Endothelial cell of umbilical vein (primary cell): ENCODE measurements at regions not wholly inside any gene's neighbourhood (a gene's known extent, or its start where the extent isn't known, plus 50 kb on each side); places are given as distances from the start of the nearest gene placed in this dataset.

Source experiments
- BruUV-seq: library from RNA; stranded (reverse); fragments of 400-500 nt; replicated peaks from 2 replicates; lab custom pipeline; 2021; lab: Mats Ljungman, UMichigan
- CTCF ChIA-PET: fragments of 300-600, 350-600 bp; sonication (Branson Sonifier 250); formaldehyde crosslinking; loops from one replicate; lab custom pipeline; 2021; ENCODE audit warnings: antibody characterized with exemption, inconsistent platforms; lab: Charles Lee
- POLR2A ChIA-PET: fragments of 300-600, 350-600 bp; sonication (Branson Sonifier 250); formaldehyde crosslinking; loops from one replicate; lab custom pipeline; 2021; ENCODE audit warnings: antibody characterized with exemption, inconsistent platforms; lab: Charles Lee
- DNase-seq: peaks from one replicate; pipeline ENCODE4 v3.0.0-alpha.2; 2011; ENCODE audit warnings: low read depth, low spot score
- FAIRE-seq: peaks from 2 replicates; lab custom pipeline; 2011; peaks lifted over from hg19 to GRCh38; lab: Jason Lieb, UNC
- H2AFZ ChIP-seq: 2 replicates; pipeline ENCODE4 v1.6.0; 2012; ENCODE audit warnings: low read depth, low read length, control low read depth, inconsistent platforms
- H3K27ac ChIP-seq: 2 replicates; pipeline ENCODE4 v1.5.1; 2011; ENCODE audit warnings: low read depth, mild to moderate bottlenecking, control low read depth, low read length, moderate library complexity; ENCODE audit not compliant: insufficient read depth
- H3K27me3 ChIP-seq, 2 experiments: 2 replicates each; pipeline versions ENCODE4 v1.6.0 to v1.6.1; 2011; ENCODE audit warnings: low read length in 2 of 2, mixed read lengths in 1 of 2; ENCODE audit not compliant: control insufficient read depth in 2 of 2, insufficient read depth in 2 of 2
- H3K36me3 ChIP-seq, 2 experiments: 2 replicates in 1 of 2; 3 replicates in 1 of 2; pipeline ENCODE4 v1.5.1; 2011; ENCODE audit warnings: low read length in 2 of 2, mild to moderate bottlenecking in 1 of 2, moderate library complexity in 1 of 2; ENCODE audit not compliant: control insufficient read depth in 2 of 2, insufficient read depth in 2 of 2; ENCODE audit errors: extremely low read depth in 1 of 2
- H3K4me1 ChIP-seq: 3 replicates; pipeline ENCODE4 v1.5.1; 2011; ENCODE audit warnings: mild to moderate bottlenecking, low read length; ENCODE audit not compliant: control insufficient read depth, insufficient read depth; ENCODE audit errors: extremely low read depth
- H3K4me2 ChIP-seq: 2 replicates; pipeline ENCODE4 v1.6.1; 2011; ENCODE audit warnings: low read length, control low read depth, mixed read lengths; ENCODE audit not compliant: insufficient read depth
- H3K4me3 ChIP-seq, 3 experiments: fragments of 200-600 bp in 1 of 3; sonication (generic), shearing (Covaris generic) in 1 of 3; replicated peaks in 1 of 3; 2 replicates each; pipeline ENCODE4 v1.5.1; 2011 to 2016; ENCODE audit warnings: control low read depth in 3 of 3, low read length in 3 of 3, mild to moderate bottlenecking in 2 of 3, inconsistent platforms in 1 of 3, low read depth in 1 of 3, moderate library complexity in 1 of 3; ENCODE audit not compliant: insufficient read depth in 1 of 3
- H3K79me2 ChIP-seq: 2 replicates; pipeline ENCODE4 v1.6.0; 2012; ENCODE audit warnings: low read length, inconsistent platforms; ENCODE audit not compliant: control insufficient read depth, insufficient read depth
- H3K9ac ChIP-seq: replicated peaks from 2 replicates; pipeline ENCODE3; 2011; ENCODE audit warnings: low read length, control low read depth; ENCODE audit not compliant: insufficient read depth; ENCODE audit errors: extremely low read depth
- H3K9me1 ChIP-seq: replicated peaks from 3 replicates; pipeline ENCODE4 v1.6.0; 2011; ENCODE audit warnings: mild to moderate bottlenecking, low read length; ENCODE audit not compliant: control insufficient read depth, insufficient read depth; ENCODE audit errors: extremely low read depth
- H3K9me3 ChIP-seq: replicated peaks from 2 replicates; pipeline ENCODE4 v1.5.1; 2012; ENCODE audit warnings: low read length, inconsistent platforms; ENCODE audit not compliant: control insufficient read depth, insufficient read depth
- H4K20me1 ChIP-seq: replicated peaks from 2 replicates; pipeline ENCODE3; 2011; ENCODE audit warnings: mild to moderate bottlenecking, low read length; ENCODE audit not compliant: control insufficient read depth, insufficient read depth; ENCODE audit errors: extremely low read depth
- CTCF ChIP-seq, 2 donors: IDR thresholded peaks; 1 replicate in 1 of 2; 2 replicates in 1 of 2; pipeline ENCODE4 v1.5.1; 2011; ENCODE audit warnings: low read length in 2 of 2, mild to moderate bottlenecking in 2 of 2, moderate library complexity in 2 of 2, control low read depth in 1 of 2, inconsistent platforms in 1 of 2, low read depth in 1 of 2; ENCODE audit not compliant: insufficient read depth in 1 of 2; ENCODE audit errors: extremely low read depth in 1 of 2
- EZH2 ChIP-seq: IDR thresholded peaks from 2 replicates; pipeline ENCODE4 v1.6.1; 2012; ENCODE audit warnings: borderline replicate concordance, low read depth, mild to moderate bottlenecking, moderate library complexity, low read length, inconsistent platforms; ENCODE audit not compliant: severe bottlenecking
- FOS ChIP-seq: IDR thresholded peaks from 2 replicates; pipeline ENCODE4 v1.6.1; 2011; ENCODE audit warnings: mild to moderate bottlenecking, low read length, moderate library complexity, borderline replicate concordance; ENCODE audit not compliant: insufficient read depth
- GATA2 ChIP-seq: IDR thresholded peaks from 2 replicates; pipeline ENCODE4 v1.7.0; 2011; ENCODE audit warnings: low read depth, mild to moderate bottlenecking, moderate library complexity, mixed read lengths, low read length; ENCODE audit not compliant: insufficient read length, insufficient read depth
- JUN ChIP-seq: IDR thresholded peaks from 2 replicates; pipeline ENCODE4 v1.6.1; 2011; ENCODE audit warnings: borderline replicate concordance, low read depth; ENCODE audit not compliant: insufficient read length, insufficient read depth
- MAX ChIP-seq: IDR thresholded peaks from 2 replicates; pipeline ENCODE4 v1.6.1; 2011; ENCODE audit not compliant: insufficient read depth, insufficient read length
- MYC ChIP-seq: IDR thresholded peaks from one replicate; pipeline ENCODE4 v1.6.1; 2011; ENCODE audit warnings: mild to moderate bottlenecking, low read depth, low read length
- POLR2A ChIP-seq: IDR thresholded peaks from 2 replicates; pipeline ENCODE4 v1.6.1; 2012; ENCODE audit warnings: low read depth, mild to moderate bottlenecking, control low read depth, low read length
- POLR2AphosphoS5 ChIP-seq: IDR thresholded peaks from 2 replicates; pipeline ENCODE4 v1.6.1; 2012; ENCODE audit warnings: low read depth, mild to moderate bottlenecking, control low read depth, low read length, moderate library complexity; ENCODE audit not compliant: insufficient read depth
- dilution Hi-C: fragments of 300-500 bp; cut with MboI; formaldehyde crosslinking; loops from one replicate; pipeline ENCODE4 v1.15.0; 2019; ENCODE audit warnings: low sequenced_read_pairs; ENCODE audit not compliant: extremely low pct_ligation_motif_present
- intact Hi-C: fragments of 100-400 bp; cut with micrococcal nuclease; formaldehyde crosslinking; loops from one replicate; pipeline ENCODE4 v1.10.0; 2022

DNA sequence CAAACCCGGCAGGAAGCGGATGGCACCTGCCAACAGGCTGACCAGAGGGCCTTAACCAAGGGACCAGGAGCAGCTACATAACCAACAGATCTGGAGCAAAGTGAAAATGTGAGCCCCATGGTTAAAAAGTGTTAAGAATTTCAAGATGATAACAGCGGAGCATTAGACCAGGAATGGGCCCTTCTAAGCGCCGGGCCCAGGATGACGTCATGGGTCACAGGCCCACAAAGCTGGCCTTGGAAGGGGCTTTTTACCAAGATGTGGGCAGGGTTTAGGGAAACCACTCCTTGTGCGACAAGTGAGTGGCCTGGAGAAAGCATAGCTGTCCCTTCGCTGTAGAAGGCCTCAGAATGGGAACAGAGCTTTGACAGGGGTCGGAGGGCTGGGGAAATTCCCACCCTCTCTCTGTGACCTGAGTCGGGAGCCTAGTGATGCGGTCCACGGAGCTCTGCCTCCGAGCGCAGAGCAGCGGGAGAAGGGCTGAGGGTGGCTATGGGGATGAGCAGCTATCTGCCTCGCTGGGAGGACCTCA, 84.4 kb upstream of the RPL38 start:
- no peaks in the 10 kb centered on the region for H3K79me2 ChIP-seq
- no peak for DNase-seq
- dilution Hi-C loops = no loop called here
- no peaks in the 10 kb centered on the region for H3K9me1 ChIP-seq
- H3K4me3 ChIP-seq = no peak overlapping the region
- ChIA-PET POLR2A (no interaction called here), CTCF (no interaction called here)
- BruUV-seq = no TSS peak
- H4K20me1 ChIP-seq = no peaks in the 10 kb centered on the region
- H3K4me2 ChIP-seq = no peak overlapping the region
- H3K9me3 ChIP-seq = no peaks in the 10 kb centered on the region
- H3K36me3 ChIP-seq = no peaks in the 10 kb centered on the region
- TF ChIP-seq GATA2 (no peak), FOS (no peak), CTCF (IDR thresholded peaks at IDR 0.05; ENCODE audit: extremely low read depth in 1 of 2, insufficient read depth in 1 of 2, low read depth in 1 of 2, low read length in 2 of 2) (no peak), POLR2A (no peak), EZH2 (no peak), POLR2AphosphoS5 (no peak), MYC (no peak), MAX (no peak), JUN (no peak)
- intact Hi-C loops = no loop called here
- no peak for FAIRE-seq
- H3K9ac ChIP-seq = no peak overlapping the region
- H3K27ac ChIP-seq = no peak overlapping the region
- H2AFZ ChIP-seq = no peak overlapping the region
- no peaks in the 10 kb centered on the region for H3K4me1 ChIP-seq
- H3K27me3 ChIP-seq = no peaks in the 10 kb centered on the region
